Upper lobe of left lung (tissue), 6 donors: ENCODE measurements at regions not wholly inside any gene's neighbourhood (a gene's known extent, or its start where the extent isn't known, plus 50 kb on each side); places are given as distances from the start of the nearest gene placed in this dataset.

Source experiments
- ATAC-seq, 2 donors: fragments of 200-7000 bp; cut with Tn5 transposase; one replicate each; pipeline ENCODE4 v1.9.1; 2022; ENCODE audit warnings: mild to moderate bottlenecking in 2 of 2, moderate library complexity in 2 of 2; ENCODE audit not compliant: low FRiP score in 2 of 2
- DNase-seq, 2 donors: peaks; one replicate each; pipeline ENCODE4 v3.0.0-alpha.2; 2019 to 2020
- H3K27ac ChIP-seq, 4 donors: fragments of 200-600 bp; sonication (generic); one replicate each; pipeline ENCODE4 v1.5.1; 2016 to 2019
- H3K27me3 ChIP-seq, 4 donors: fragments of 200-600 bp; sonication (generic); one replicate each; pipeline ENCODE4 v1.5.1; 2017 to 2019
- H3K36me3 ChIP-seq, 4 donors: fragments of 200-600 bp; sonication (generic); one replicate each; pipeline ENCODE4 v1.5.1; 2016 to 2019
- H3K4me1 ChIP-seq, 4 donors: fragments of 200-600 bp; sonication (generic); one replicate each; pipeline ENCODE4 v1.5.1; 2018 to 2019
- H3K4me3 ChIP-seq, 4 donors: fragments of 200-600 bp; sonication (generic); one replicate each; pipeline ENCODE4 v1.5.1; 2017 to 2019; ENCODE audit warnings: mild to moderate bottlenecking in 2 of 4, moderate library complexity in 1 of 4
- H3K9me3 ChIP-seq, 4 donors: fragments of 200-600 bp; sonication (generic); one replicate each; pipeline ENCODE4 v1.5.1; 2018 to 2019
- CTCF ChIP-seq, 6 experiments: fragments of 450-650 bp in 4 of 6; fragments of 200-600 bp in 2 of 6; sonication (generic) in 2 of 6; IDR thresholded peaks; one replicate each; pipeline ENCODE4 v1.5.1; 2016 to 2019; ENCODE audit warnings: antibody characterized with exemption in 6 of 6
- EP300 ChIP-seq, 4 donors: sonication (generic); formaldehyde crosslinking; IDR thresholded peaks; one replicate each; pipeline ENCODE4 v1.5.1; 2017; ENCODE audit warnings: antibody characterized with exemption in 4 of 4, control low read depth in 2 of 4
- POLR2A ChIP-seq, 4 donors: fragments of 450-650 bp; IDR thresholded peaks; one replicate each; pipeline ENCODE4 v1.5.1; 2016 to 2017; ENCODE audit warnings: antibody characterized with exemption in 4 of 4, mild to moderate bottlenecking in 2 of 4
- POLR2AphosphoS5 ChIP-seq, 2 donors: sonication (generic); formaldehyde crosslinking; IDR thresholded peaks; one replicate each; pipeline ENCODE4 v1.5.1; 2017; ENCODE audit warnings: antibody characterized with exemption in 2 of 2
- WGBS, 2 donors: methylation state at CpG; one replicate each; pipeline ENCODE4 v1.1.5; 2017 to 2018; 5-methylcytosine and 5-hydroxymethylcytosine counted together
- donor health status: DM: no; HTN: no; CAD: no; lungs with moderate emphysema.
- donor health status: DM: no; HTN: yes; CAD: no; lungs with severe emphysema.

GRCh38 chr3:193896419-193896818, 239.5 kb upstream of the HES1 start:
- TF ChIP-seq EP300 (IDR thresholded peaks at IDR 0.05), result no peak
- TF ChIP-seq CTCF (IDR thresholded peaks at IDR 0.05), result no peak
- no peak for TF ChIP-seq POLR2AphosphoS5 (IDR thresholded peaks at IDR 0.05)
- no peak for TF ChIP-seq POLR2A (IDR thresholded peaks at IDR 0.05)
- H3K9me3 ChIP-seq, result no peaks in the 10 kb centered on the region
- no peak overlapping the region for H3K27ac ChIP-seq
- no peaks in the 10 kb centered on the region for H3K27me3 ChIP-seq
- peaks cover 0 to 20% (median 12%) of the 10 kb centered on the region in 4 donors for H3K4me1 ChIP-seq
- no peaks in the 10 kb centered on the region for H3K36me3 ChIP-seq
- 81 to 82% methylated on average over 7 of the region's 7 CpGs for whole genome bisulfite sequencing, 2 donors
- ATAC-seq (no peak), DNase-seq (no peak)
- no peak overlapping the region for H3K4me3 ChIP-seq

- no peak for TF ChIP-seq POLR2AphosphoS5 (IDR thresholded peaks at IDR 0.05)
- no peak for TF ChIP-seq EP300 (IDR thresholded peaks at IDR 0.05)
- TF ChIP-seq POLR2A (IDR thresholded peaks at IDR 0.05), result no peak
- TF ChIP-seq CTCF (IDR thresholded peaks at IDR 0.05), result no peak
- H3K9me3 ChIP-seq, result no peaks in the 10 kb centered on the region
- peaks cover 0 to 21% (median 12%) of the 10 kb centered on the region in 4 donors for H3K4me1 ChIP-seq
- DNase-seq (no peak), ATAC-seq (peak in 1 of 2 donors; percentile 64)
- H3K27ac ChIP-seq, result no peak overlapping the region
- 93 to 96% methylated on average over 10 of the region's 10 CpGs for WGBS, 2 donors
- no peaks in the 10 kb centered on the region for H3K36me3 ChIP-seq
- no peaks in the 10 kb centered on the region for H3K27me3 ChIP-seq
- H3K4me3 ChIP-seq, result no peak overlapping the region
Observed at GRCh38 chr3:193897288-193897687, 238.7 kb upstream of the HES1 start.

- DNase-seq, result peak in 1 of 2 donors; percentile 38
Observed at GRCh38 chr3:193897731-193898180, 238.2 kb upstream of the HES1 start.

GRCh38 chr3:193899001-193899400, 236.9 kb upstream of the HES1 start:
- Histone ChIP-seq H3K4me1 (peaks cover 0 to 18% (median 7%) of the 10 kb centered on the region in 4 donors), H3K9me3 (no peaks in the 10 kb centered on the region), H3K4me3 (no peak overlapping the region), H3K36me3 (no peaks in the 10 kb centered on the region), H3K27me3 (no peaks in the 10 kb centered on the region), H3K27ac (no peak overlapping the region)
- 88% methylated on average over 1 of the region's 1 CpG for whole genome bisulfite sequencing, 2 donors
- ATAC-seq, result no peak
- DNase-seq, result no peak
- TF ChIP-seq EP300 (IDR thresholded peaks at IDR 0.05) (no peak), POLR2AphosphoS5 (IDR thresholded peaks at IDR 0.05) (no peak), CTCF (IDR thresholded peaks at IDR 0.05) (no peak), POLR2A (IDR thresholded peaks at IDR 0.05) (no peak)

More at GRCh38 chr3:193897731-193898180, 238.2 kb upstream of the HES1 start:
- H3K9me3 ChIP-seq, result no peaks in the 10 kb centered on the region
- 74 to 82% methylated on average over 10 of the region's 10 CpGs for WGBS, 2 donors
- no peak overlapping the region for H3K27ac ChIP-seq
- no peaks in the 10 kb centered on the region for H3K36me3 ChIP-seq
- TF ChIP-seq CTCF (IDR thresholded peaks at IDR 0.05) (no peak), POLR2AphosphoS5 (IDR thresholded peaks at IDR 0.05) (no peak), EP300 (IDR thresholded peaks at IDR 0.05) (no peak), POLR2A (IDR thresholded peaks at IDR 0.05) (no peak)
- H3K27me3 ChIP-seq, result no peaks in the 10 kb centered on the region
- no peak for ATAC-seq
- H3K4me3 ChIP-seq, result no peak overlapping the region
- peaks cover 0 to 25% (median 12%) of the 10 kb centered on the region in 4 donors for H3K4me1 ChIP-seq

GRCh38 chr3:193901007-193901406, 234.9 kb upstream of the HES1 start:
- Histone ChIP-seq H3K36me3 (no peaks in the 10 kb centered on the region), H3K4me1 (peaks cover 1 to 6% (median 3%) of the 10 kb centered on the region in 4 donors), H3K9me3 (no peaks in the 10 kb centered on the region), H3K27ac (no peak overlapping the region), H3K4me3 (no peak overlapping the region), H3K27me3 (no peaks in the 10 kb centered on the region)
- TF ChIP-seq EP300 (IDR thresholded peaks at IDR 0.05) (no peak), CTCF (IDR thresholded peaks at IDR 0.05) (no peak), POLR2AphosphoS5 (IDR thresholded peaks at IDR 0.05) (no peak), POLR2A (IDR thresholded peaks at IDR 0.05) (no peak)
- 94 to 100% methylated on average over 1 of the region's 1 CpG for WGBS, 2 donors
- DNase-seq, result no peak
- ATAC-seq, result no peak
